SK-N-SH (cell line): ENCODE measurements at regions not wholly inside any gene's neighbourhood (a gene's known extent, or its start where the extent isn't known, plus 50 kb on each side); places are given as distances from the start of the nearest gene placed in this dataset.

Experiments used
- CTCF ChIA-PET: fragments of 300-600, 350-600 bp; formaldehyde crosslinking; extraction: SDS; loops from one replicate; lab custom pipeline; 2021; lab: Yijun Ruan, JAX
- POLR2A ChIA-PET: fragments of 350-600 bp; sonication (Branson Sonifier 250); formaldehyde crosslinking; extraction: SDS; loops from one replicate; lab custom pipeline; 2020; ENCODE audit warnings: antibody characterized with exemption, inconsistent platforms; lab: Yijun Ruan, JAX
- DNase-seq: peaks from one replicate; pipeline ENCODE4 v3.0.0; 2012
- H2AFZ ChIP-seq: fragments of 200-600 bp; sonication (generic); 2 replicates; pipeline ENCODE4 v1.8.1; 2016; ENCODE audit warnings: antibody characterized with exemption, mild to moderate bottlenecking, low read depth
- H3F3A ChIP-seq: fragments of 200-600 bp; sonication (generic); replicated peaks from 2 replicates; pipeline ENCODE3; 2016; ENCODE audit warnings: antibody characterized with exemption, mild to moderate bottlenecking; ENCODE audit not compliant: insufficient read depth
- H3K27ac ChIP-seq, 2 experiments: fragments of 200-500 bp in 1 of 2; fragments of 200-600 bp in 1 of 2; sonication (Bioruptor generic) in 1 of 2; sonication (generic), shearing (Covaris generic) in 1 of 2; 2 replicates each; pipeline versions ENCODE4 v1.5.1 to v1.6.1; 2014 to 2016; ENCODE audit warnings: low read depth in 2 of 2, inconsistent platforms in 1 of 2, low read length in 1 of 2, mild to moderate bottlenecking in 1 of 2, mixed read lengths in 1 of 2
- H3K27me3 ChIP-seq: fragments of 200-600 bp; sonication (generic), shearing (Covaris generic); 2 replicates; pipeline ENCODE4 v1.6.1; 2016; ENCODE audit warnings: mixed run types; ENCODE audit not compliant: insufficient read depth
- H3K36me3 ChIP-seq, 2 experiments: fragments of 200-500 bp in 1 of 2; fragments of 200-600 bp in 1 of 2; sonication (Bioruptor generic) in 1 of 2; sonication (generic) in 1 of 2; replicated peaks in 1 of 2; 2 replicates each; pipeline versions ENCODE3 to v1.5.1; 2014 to 2016; ENCODE audit warnings: low read length in 1 of 2, mild to moderate bottlenecking in 1 of 2; ENCODE audit not compliant: insufficient read depth in 2 of 2, control insufficient read depth in 1 of 2
- H3K4me1 ChIP-seq, 2 experiments: fragments of 200-500 bp in 1 of 2; fragments of 200-600 bp in 1 of 2; sonication (Bioruptor generic) in 1 of 2; sonication (generic), shearing (Covaris generic) in 1 of 2; 2 replicates each; pipeline versions ENCODE4 v1.5.1 to v1.6.1; 2014 to 2016; ENCODE audit warnings: low read depth in 1 of 2, low read length in 1 of 2, mixed run types in 1 of 2; ENCODE audit not compliant: insufficient read depth in 2 of 2, control insufficient read depth in 1 of 2
- H3K4me2 ChIP-seq: fragments of 200-600 bp; sonication (generic), shearing (Covaris generic); 2 replicates; pipeline ENCODE4 v1.6.1; 2017; ENCODE audit warnings: mixed run types
- H3K4me3 ChIP-seq, 2 experiments: fragments of 200-500 bp in 1 of 2; fragments of 200-600 bp in 1 of 2; sonication (Bioruptor generic) in 1 of 2; sonication (generic), shearing (Covaris generic) in 1 of 2; 2 replicates each; pipeline versions ENCODE4 v1.5.1 to v1.8.1; 2014 to 2016; ENCODE audit warnings: low read depth in 2 of 2, inconsistent platforms in 1 of 2, low read length in 1 of 2, mild to moderate bottlenecking in 1 of 2, mixed read lengths in 1 of 2, moderate library complexity in 1 of 2
- H3K79me2 ChIP-seq: fragments of 200-600 bp; sonication (generic); 2 replicates; pipeline ENCODE4 v1.8.1; 2017; ENCODE audit warnings: mild to moderate bottlenecking; ENCODE audit not compliant: insufficient read depth
- H3K9ac ChIP-seq: fragments of 200-600 bp; sonication (generic); 2 replicates; pipeline ENCODE4 v1.6.1; 2017; ENCODE audit warnings: mixed run types
- H3K9me2 ChIP-seq: fragments of 200-600 bp; sonication (generic); 2 replicates; pipeline ENCODE4 v1.6.1; 2017; ENCODE audit warnings: mixed run types
- H3K9me3 ChIP-seq: fragments of 200-600 bp; sonication (generic); 2 replicates; pipeline ENCODE4 v1.6.1; 2017; ENCODE audit warnings: mixed run types, mild to moderate bottlenecking, moderate library complexity
- H4K20me1 ChIP-seq: fragments of 200-600 bp; sonication (generic); 2 replicates; pipeline ENCODE4 v1.6.1; 2017; ENCODE audit warnings: mild to moderate bottlenecking, mixed run types; ENCODE audit not compliant: insufficient read depth
- EZH2phosphoT487 ChIP-seq: fragments of 200-600 bp; sonication (generic); IDR thresholded peaks from 2 replicates; pipeline ENCODE4 v1.6.1; 2017; ENCODE audit warnings: low read depth, mixed run types, mild to moderate bottlenecking, antibody characterized with exemption, moderate library complexity, borderline replicate concordance
- FOXJ3 ChIP-seq: sonication (generic); formaldehyde crosslinking; IDR thresholded peaks from 2 replicates; pipeline ENCODE4 v1.5.1; 2020; ENCODE audit warnings: mild to moderate bottlenecking, missing genetic modification reagents
- GABPA ChIP-seq: IDR thresholded peaks from 2 replicates; pipeline ENCODE4 v1.4.0; 2012; ENCODE audit warnings: low read depth, mild to moderate bottlenecking
- IRF3 ChIP-seq: fragments of 150-350 bp; IDR thresholded peaks from 2 replicates; pipeline ENCODE4 v1.6.1; 2016; ENCODE audit warnings: mild to moderate bottlenecking, low read depth, low read length
- PBX3 ChIP-seq: IDR thresholded peaks from 2 replicates; pipeline ENCODE4; 2012
- RCOR1 ChIP-seq: fragments of 150-350 bp; IDR thresholded peaks from 2 replicates; pipeline ENCODE4 v1.6.1; 2017; ENCODE audit warnings: antibody characterized with exemption, low read length
- REST ChIP-seq: IDR thresholded peaks from 2 replicates; pipeline ENCODE4 v1.6.1; 2012; ENCODE audit warnings: mild to moderate bottlenecking, low read depth, low read length, moderate library complexity
- SIN3A ChIP-seq: IDR thresholded peaks from 2 replicates; pipeline ENCODE4 v1.6.1; 2012; ENCODE audit warnings: low read depth, mild to moderate bottlenecking, low read length, moderate library complexity, borderline replicate concordance
- TAF1 ChIP-seq: IDR thresholded peaks from 2 replicates; pipeline ENCODE4 v1.6.1; 2012; ENCODE audit warnings: low read depth, mild to moderate bottlenecking, low read length, moderate library complexity, borderline replicate concordance
- TCF12 ChIP-seq: IDR thresholded peaks from 2 replicates; pipeline ENCODE4 v1.4.0; 2012
- TEAD4 ChIP-seq: IDR thresholded peaks from 2 replicates; pipeline ENCODE4 v1.4.0; 2012; ENCODE audit warnings: mild to moderate bottlenecking, borderline replicate concordance; ENCODE audit not compliant: insufficient read depth
- USF2 ChIP-seq: fragments of 150-350 bp; IDR thresholded peaks from 2 replicates; pipeline ENCODE4 v1.6.1; 2017; ENCODE audit warnings: antibody characterized with exemption, low read length, low read depth, borderline replicate concordance
- YY1 ChIP-seq: IDR thresholded peaks from 2 replicates; pipeline ENCODE4 v1.4.0; 2012; ENCODE audit warnings: low read depth, mild to moderate bottlenecking
- WGBS: methylation state at CpG from one replicate; pipeline ENCODE4 v1.1.6; 2017; ENCODE audit warnings: low lambda C conversion rate; 5-methylcytosine and 5-hydroxymethylcytosine counted together
- TF ChIP-seq, protein P1 (sequence below): IDR thresholded peaks from 2 replicates; pipeline ENCODE4 v1.4.0; 2012; ENCODE audit warnings: low read depth, borderline replicate concordance

GRCh38 chr7:125468855-125469174 is 539.2 kb upstream of the POT1 start (continued):
- TF ChIP-seq REST: no peak
- no peak for TF ChIP-seq GABPA
- no peak for TF ChIP-seq TAF1
- no peak for TF ChIP-seq PBX3
- TF ChIP-seq FOXJ3: no peak
- TF ChIP-seq TEAD4: no peak

GRCh38 chr7:125467996-125468854 is 538.6 kb upstream of the POT1 start:
- H3K9ac ChIP-seq: no peak overlapping the region
- CTCF ChIA-PET: interaction anchor here (2.0 kb wide), 1 partner anchor 8 kb away, joined by 10 read pairs; no protein-coding TSS in a partner anchor
- no peak for TF ChIP-seq TCF12
- TF ChIP-seq REST: no peak
- no peak for TF ChIP-seq EZH2phosphoT487
- TF ChIP-seq IRF3: no peak
- no peak for TF ChIP-seq USF2
- TF ChIP-seq PBX3: no peak
- TF ChIP-seq SIN3A: no peak
- TF ChIP-seq, protein P1, sequence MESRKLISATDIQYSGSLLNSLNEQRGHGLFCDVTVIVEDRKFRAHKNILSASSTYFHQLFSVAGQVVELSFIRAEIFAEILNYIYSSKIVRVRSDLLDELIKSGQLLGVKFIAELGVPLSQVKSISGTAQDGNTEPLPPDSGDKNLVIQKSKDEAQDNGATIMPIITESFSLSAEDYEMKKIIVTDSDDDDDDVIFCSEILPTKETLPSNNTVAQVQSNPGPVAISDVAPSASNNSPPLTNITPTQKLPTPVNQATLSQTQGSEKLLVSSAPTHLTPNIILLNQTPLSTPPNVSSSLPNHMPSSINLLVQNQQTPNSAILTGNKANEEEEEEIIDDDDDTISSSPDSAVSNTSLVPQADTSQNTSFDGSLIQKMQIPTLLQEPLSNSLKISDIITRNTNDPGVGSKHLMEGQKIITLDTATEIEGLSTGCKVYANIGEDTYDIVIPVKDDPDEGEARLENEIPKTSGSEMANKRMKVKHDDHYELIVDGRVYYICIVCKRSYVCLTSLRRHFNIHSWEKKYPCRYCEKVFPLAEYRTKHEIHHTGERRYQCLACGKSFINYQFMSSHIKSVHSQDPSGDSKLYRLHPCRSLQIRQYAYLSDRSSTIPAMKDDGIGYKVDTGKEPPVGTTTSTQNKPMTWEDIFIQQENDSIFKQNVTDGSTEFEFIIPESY: no peak
- TF ChIP-seq YY1: no peak
- TF ChIP-seq TEAD4: no peak
- TF ChIP-seq RCOR1: no peak

More at GRCh38 chr7:125467996-125468854, 538.6 kb upstream of the POT1 start:
- no peaks in the 10 kb centered on the region for H3K79me2 ChIP-seq
- no peaks in the 10 kb centered on the region for H4K20me1 ChIP-seq
- H3K9me3 ChIP-seq: no peaks in the 10 kb centered on the region
- no peak overlapping the region for H2AFZ ChIP-seq
- H3K4me3 ChIP-seq: no peak overlapping the region
- H3K9me2 ChIP-seq: no peaks in the 10 kb centered on the region
- H3K27ac ChIP-seq: no peak overlapping the region
- H3K27me3 ChIP-seq: no peaks in the 10 kb centered on the region
- H3K36me3 ChIP-seq: no peaks in the 10 kb centered on the region
- H3K4me2 ChIP-seq: no peak overlapping the region
- no peak for DNase-seq
- H3K4me1 ChIP-seq: no peaks in the 10 kb centered on the region; a peak in 2 of 4 replicates
- 63% methylated on average over 16 of the region's 17 CpGs for WGBS
- no peaks in the 10 kb centered on the region for H3F3A ChIP-seq
- POLR2A ChIA-PET: no interaction called here
